ENCODE measurements at regions not wholly inside any gene's neighbourhood (a gene's known extent, or its start where the extent isn't known, plus 50 kb on each side); places are given as distances from the start of the nearest gene placed in this dataset.

DNA sequence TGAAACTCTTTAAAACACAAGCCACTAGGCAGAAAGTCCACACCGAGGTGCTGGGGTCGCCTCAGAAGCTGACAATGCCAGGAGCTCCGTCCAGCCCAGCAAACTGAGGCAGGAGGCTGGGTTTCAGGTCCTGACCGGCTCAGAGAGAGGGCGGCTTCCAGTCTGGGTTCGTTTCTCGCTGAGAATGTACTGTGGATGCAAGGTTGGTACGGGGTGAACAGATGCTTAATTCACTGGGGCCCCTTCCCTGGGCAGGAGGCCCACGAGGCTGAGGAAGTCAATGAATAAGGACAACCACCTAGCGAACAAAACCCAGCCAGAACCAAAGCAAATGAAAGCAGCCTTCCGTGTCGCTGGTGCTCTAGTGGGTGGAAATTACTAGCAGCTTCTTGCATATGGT lies 142.0 kb downstream of the RTP5 start:
- no CpG with 5 or more reads among the region's 12 CpGs for WGBS (ENCODE audit: extremely low coverage, insufficient read length, low lambda C conversion rate)
- H3K4me2 ChIP-seq (ENCODE audit: insufficient read depth, insufficient read length, low read length), result no peak overlapping the region
- H3K27ac Mint-ChIP-seq, result no peak overlapping the region

More for the DNA sequence above, 142.0 kb downstream of the RTP5 start:
- H3K4me1 Mint-ChIP-seq, result no peaks in the 10 kb centered on the region
- Histone ChIP-seq H2AK5ac (ENCODE audit: insufficient read length, low read length) (no peak overlapping the region), H2BK20ac (ENCODE audit: low read depth, low read length, poor library complexity, severe bottlenecking) (no peak overlapping the region), H3K9ac (ENCODE audit: extremely low read depth, insufficient read length, low read length) (no peak overlapping the region), H4K20me1 (ENCODE audit: control insufficient read depth, insufficient read depth, insufficient read length) (no peaks in the 10 kb centered on the region), H3K27ac (ENCODE audit: insufficient read length, low read depth, low read length) (no peak overlapping the region), H4K8ac (replicated peaks; ENCODE audit: insufficient read length, low read depth, low read length) (no peak overlapping the region), H3K23ac (ENCODE audit: insufficient read length, low read depth, low read length) (no peak overlapping the region), H4K91ac (ENCODE audit: insufficient read length, low read depth, low read length) (no peak overlapping the region), H4K5ac (ENCODE audit: insufficient read length, low read depth, low read length) (no peak overlapping the region), H3K79me1 (ENCODE audit: insufficient read depth, low read depth, low read length, poor library complexity, severe bottlenecking) (no peaks in the 10 kb centered on the region), H3K18ac (ENCODE audit: insufficient read length, low read depth, low read length) (no peak overlapping the region), H3T11ph (ENCODE audit: low read length) (no peak overlapping the region), H3K9me3 (ENCODE audit: control insufficient read depth, low read depth, low read length) (no peaks in the 10 kb centered on the region), H3K14ac (ENCODE audit: insufficient read depth, low read length) (no peak overlapping the region), H3K79me2 (ENCODE audit: insufficient read depth, low read length) (no peaks in the 10 kb centered on the region), H3K4ac (ENCODE audit: low read depth, low read length) (no peak overlapping the region), H3K4me1 (ENCODE audit: insufficient read depth, low read length) (no peaks in the 10 kb centered on the region), H3K27me3 (ENCODE audit: insufficient read depth, low read length) (no peaks in the 10 kb centered on the region), H3K56ac (ENCODE audit: insufficient read length, low read depth, low read length) (no peak overlapping the region), H2BK120ac (ENCODE audit: low read depth, low read length, poor library complexity, severe bottlenecking) (no peak overlapping the region), H3K23me2 (ENCODE audit: insufficient read length, low read depth, low read length, poor library complexity, severe bottlenecking) (no peaks in the 10 kb centered on the region), H2BK15ac (ENCODE audit: low read depth, low read length) (no peak overlapping the region), H2AFZ (ENCODE audit: low read length) (no peak overlapping the region), H2BK5ac (ENCODE audit: insufficient read length, low read length) (no peak overlapping the region), H2BK12ac (ENCODE audit: insufficient read length, low read depth, low read length) (no peak overlapping the region)
- peaks cover 41% of the 10 kb centered on the region for H3K27me3 Mint-ChIP-seq (ENCODE audit: low read depth)
- no peaks in the 10 kb centered on the region for H3K36me3 Mint-ChIP-seq (ENCODE audit: insufficient read depth in 1 of 3, low read depth in 3 of 3)
- no peak overlapping the region for H3K4me3 Mint-ChIP-seq
- TF ChIP-seq, protein P1, sequence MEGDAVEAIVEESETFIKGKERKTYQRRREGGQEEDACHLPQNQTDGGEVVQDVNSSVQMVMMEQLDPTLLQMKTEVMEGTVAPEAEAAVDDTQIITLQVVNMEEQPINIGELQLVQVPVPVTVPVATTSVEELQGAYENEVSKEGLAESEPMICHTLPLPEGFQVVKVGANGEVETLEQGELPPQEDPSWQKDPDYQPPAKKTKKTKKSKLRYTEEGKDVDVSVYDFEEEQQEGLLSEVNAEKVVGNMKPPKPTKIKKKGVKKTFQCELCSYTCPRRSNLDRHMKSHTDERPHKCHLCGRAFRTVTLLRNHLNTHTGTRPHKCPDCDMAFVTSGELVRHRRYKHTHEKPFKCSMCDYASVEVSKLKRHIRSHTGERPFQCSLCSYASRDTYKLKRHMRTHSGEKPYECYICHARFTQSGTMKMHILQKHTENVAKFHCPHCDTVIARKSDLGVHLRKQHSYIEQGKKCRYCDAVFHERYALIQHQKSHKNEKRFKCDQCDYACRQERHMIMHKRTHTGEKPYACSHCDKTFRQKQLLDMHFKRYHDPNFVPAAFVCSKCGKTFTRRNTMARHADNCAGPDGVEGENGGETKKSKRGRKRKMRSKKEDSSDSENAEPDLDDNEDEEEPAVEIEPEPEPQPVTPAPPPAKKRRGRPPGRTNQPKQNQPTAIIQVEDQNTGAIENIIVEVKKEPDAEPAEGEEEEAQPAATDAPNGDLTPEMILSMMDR (conservative IDR thresholded peaks at IDR 0.05), result no peak
- H3K9me3 Mint-ChIP-seq, result peaks cover 2 to 7% of the 10 kb centered on the region in 2 experiments; a peak in 1 of 5 replicates
- no peak for DNase-seq
